Activated CD4-positive, alpha-beta T cell treated with anti-CD3 and anti-CD28 coated beads, Interleukin-2, amount 50 U/mL, for 4 hours (primary cell): ENCODE measurements at regions not wholly inside any gene's neighbourhood (a gene's known extent, or its start where the extent isn't known, plus 50 kb on each side); places are given as distances from the start of the nearest gene placed in this dataset.

Experiments used
- DNase-seq, 2 experiments: peaks; one replicate each; pipeline ENCODE4 v3.0.0-alpha.2; 2020

- no peak for DNase-seq
Observed at GRCh38 chr2:136259551-136259950, 141.6 kb upstream of the CXCR4 start.

GRCh38 chr2:136257893-136258292 lies 139.9 kb upstream of the CXCR4 start:
- DNase-seq: no peak

- DNase-seq: peak in 1 of 2 experiments; percentile 17
Observed at GRCh38 chr2:136255648-136256461, 137.9 kb upstream of the CXCR4 start.

- no peak for DNase-seq
Observed at GRCh38 chr2:136255127-136255526, 137.2 kb upstream of the CXCR4 start.

GRCh38 chr2:136254681-136255080 lies 136.7 kb upstream of the CXCR4 start:
- DNase-seq: no peak

GRCh38 chr2:136253288-136254004 lies 135.5 kb upstream of the CXCR4 start:
- no peak for DNase-seq

GRCh38 chr2:136251885-136252585 lies 134.1 kb upstream of the CXCR4 start:
- DNase-seq: no peak

- no peak for DNase-seq
Observed at GRCh38 chr2:136251197-136251884, 133.4 kb upstream of the CXCR4 start.

GRCh38 chr2:136250131-136250530 lies 132.2 kb upstream of the CXCR4 start:
- no peak for DNase-seq

GRCh38 chr2:136248907-136249306 lies 131.0 kb upstream of the CXCR4 start:
- no peak for DNase-seq

- no peak for DNase-seq
Observed at GRCh38 chr2:136248242-136248641, 130.3 kb upstream of the CXCR4 start.

- peak; percentile 17 to 29 for DNase-seq
Observed at GRCh38 chr2:136247204-136247950, 129.4 kb upstream of the CXCR4 start.

- DNase-seq: no peak
Observed at GRCh38 chr2:136246086-136246669, 128.2 kb upstream of the CXCR4 start.

- DNase-seq: no peak
Observed at GRCh38 chr2:136245211-136245610, 127.3 kb upstream of the CXCR4 start.

GRCh38 chr2:136244536-136244885 lies 126.6 kb upstream of the CXCR4 start:
- DNase-seq: no peak

- DNase-seq: no peak
Observed at GRCh38 chr2:136243638-136244535, 125.9 kb upstream of the CXCR4 start.

GRCh38 chr2:136242687-136243277 lies 124.8 kb upstream of the CXCR4 start:
- peak; percentile 21 to 25 for DNase-seq

GRCh38 chr2:136242100-136242499 lies 124.2 kb upstream of the CXCR4 start:
- no peak for DNase-seq

- DNase-seq: no peak
Observed at GRCh38 chr2:136239079-136239685, 121.2 kb upstream of the CXCR4 start.
